ENCODE measurements at regions not wholly inside any gene's neighbourhood (a gene's known extent, or its start where the extent isn't known, plus 50 kb on each side); places are given as distances from the start of the nearest gene placed in this dataset.

- TF ChIP-seq CTCF (IDR thresholded peaks at IDR 0.05 in 2 of 3, conservative IDR thresholded peaks at IDR 0.05 in 1 of 3; ENCODE audit: control insufficient read depth in 2 of 3, extremely low read depth in 1 of 3, insufficient read depth in 1 of 3, low read depth in 3 of 3, low read length in 3 of 3) (no peak), TBL1XR1 (IDR thresholded peaks at IDR 0.05; ENCODE audit: low read depth, low read length) (no peak)
Measured at GRCh38 chr11:34721646-34722045, 100.8 kb downstream of the EHF start.

All from GM12878 (cell line).